ENCODE measurements at regions not wholly inside any gene's neighbourhood (a gene's known extent, or its start where the extent isn't known, plus 50 kb on each side); places are given as distances from the start of the nearest gene placed in this dataset.

DNA sequence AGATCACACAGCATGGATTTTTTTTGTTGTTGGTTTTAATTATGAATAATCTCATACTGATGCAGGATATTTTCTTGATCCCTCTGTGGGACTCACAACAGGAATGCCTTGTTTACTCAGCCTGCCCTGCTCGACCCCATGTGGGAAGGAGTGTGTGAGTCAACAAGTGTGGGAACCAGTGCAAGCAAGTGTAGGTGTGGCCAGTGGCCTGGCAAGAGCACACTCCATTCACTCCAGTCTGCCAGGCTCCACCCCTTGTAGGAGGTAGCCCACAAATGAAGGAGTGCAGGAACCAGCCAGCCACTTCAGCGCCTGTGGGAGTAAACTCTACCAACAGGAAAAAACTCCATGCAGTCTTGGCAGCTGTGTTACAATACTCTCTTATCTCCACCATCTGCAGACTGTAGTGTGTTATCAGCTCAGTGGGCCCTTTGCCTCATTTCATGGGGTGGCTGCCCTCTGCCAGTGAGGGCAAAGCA lies 393.6 kb downstream of the OTOL1 start:
- H3K36me3 ChIP-seq (replicated peaks), result no peaks in the 10 kb centered on the region
- no peaks in the 10 kb centered on the region for H3K4me1 ChIP-seq
- no peak for DNase-seq (ENCODE audit: low spot score in 2 of 2)
- no peaks in the 10 kb centered on the region for H3K9me3 ChIP-seq
- H3K4me3 ChIP-seq, result no peak overlapping the region
- H3K27me3 ChIP-seq (ENCODE audit: low read depth), result no peaks in the 10 kb centered on the region
- in situ Hi-C loops (cut with MboI; ENCODE audit: low sequenced_read_pairs), result no loop called here

- Histone ChIP-seq H3K36me3 (replicated peaks) (no peaks in the 10 kb centered on the region), H3K27me3 (ENCODE audit: low read depth) (no peaks in the 10 kb centered on the region; the same call in 1 of the 2 replicates), H3K9me3 (no peaks in the 10 kb centered on the region), H3K4me3 (no peak overlapping the region), H3K4me1 (no peaks in the 10 kb centered on the region)
- in situ Hi-C loops (cut with MboI; ENCODE audit: low sequenced_read_pairs), result no loop called here
- no peak for DNase-seq (ENCODE audit: low spot score in 2 of 2)
Measured at GRCh38 chr3:161893972-161894371, 397.4 kb downstream of the OTOL1 start.

- in situ Hi-C loops (cut with MboI; ENCODE audit: low sequenced_read_pairs), result no loop called here
Measured at GRCh38 chr3:161894657-161895056, 398.0 kb downstream of the OTOL1 start.

DNA sequence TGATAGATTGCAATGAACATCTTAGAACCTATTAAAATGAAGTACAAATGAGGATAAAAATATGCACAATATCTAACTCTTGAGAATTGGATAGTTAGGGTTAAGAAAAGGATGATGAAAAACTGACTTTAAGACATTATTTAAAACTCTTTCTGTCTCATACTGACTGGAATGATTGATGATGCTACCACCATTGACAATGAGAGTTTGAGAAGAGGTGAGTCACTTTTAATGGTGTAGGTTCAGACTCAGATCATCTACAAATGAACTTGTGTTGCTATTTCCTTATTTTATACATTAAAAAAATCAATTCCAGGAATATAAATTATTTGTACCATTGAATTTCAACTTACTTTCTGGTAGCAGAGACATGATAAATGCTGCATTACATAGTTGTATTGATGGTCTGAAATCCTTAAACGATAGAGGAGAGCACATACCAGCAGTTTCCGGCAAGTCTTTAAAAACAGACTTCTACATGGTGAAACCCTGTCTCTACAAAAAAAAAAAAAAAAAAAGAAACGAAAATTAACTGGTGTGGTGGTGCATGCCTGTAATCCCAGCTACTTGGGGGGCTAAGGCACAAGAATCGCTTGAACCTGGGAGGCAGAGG lies 409.0 kb downstream of the OTOL1 start:
- H3K27me3 ChIP-seq (ENCODE audit: low read depth), result 0 out of 2 replicates have a peak, but pooled peaks cover 2% of the 10 kb centered on the region
- no peaks in the 10 kb centered on the region for H3K36me3 ChIP-seq (replicated peaks)
- no peak for DNase-seq (ENCODE audit: low spot score in 2 of 2)
- in situ Hi-C loops (cut with MboI; ENCODE audit: low sequenced_read_pairs), result no loop called here
- H3K9me3 ChIP-seq, result no peaks in the 10 kb centered on the region; the same call in 1 of the 2 replicates
- H3K4me3 ChIP-seq, result no peak overlapping the region
- H3K4me1 ChIP-seq, result no peaks in the 10 kb centered on the region

More at GRCh38 chr3:161894657-161895056, 398.0 kb downstream of the OTOL1 start:
- H3K4me1 ChIP-seq, result no peaks in the 10 kb centered on the region
- no peak overlapping the region for H3K4me3 ChIP-seq
- no peaks in the 10 kb centered on the region for H3K36me3 ChIP-seq (replicated peaks)
- no peak for DNase-seq (ENCODE audit: low spot score in 2 of 2)
- no peaks in the 10 kb centered on the region; the same call in 1 of the 2 replicates for H3K27me3 ChIP-seq (ENCODE audit: low read depth)
- H3K9me3 ChIP-seq, result no peaks in the 10 kb centered on the region

DNA sequence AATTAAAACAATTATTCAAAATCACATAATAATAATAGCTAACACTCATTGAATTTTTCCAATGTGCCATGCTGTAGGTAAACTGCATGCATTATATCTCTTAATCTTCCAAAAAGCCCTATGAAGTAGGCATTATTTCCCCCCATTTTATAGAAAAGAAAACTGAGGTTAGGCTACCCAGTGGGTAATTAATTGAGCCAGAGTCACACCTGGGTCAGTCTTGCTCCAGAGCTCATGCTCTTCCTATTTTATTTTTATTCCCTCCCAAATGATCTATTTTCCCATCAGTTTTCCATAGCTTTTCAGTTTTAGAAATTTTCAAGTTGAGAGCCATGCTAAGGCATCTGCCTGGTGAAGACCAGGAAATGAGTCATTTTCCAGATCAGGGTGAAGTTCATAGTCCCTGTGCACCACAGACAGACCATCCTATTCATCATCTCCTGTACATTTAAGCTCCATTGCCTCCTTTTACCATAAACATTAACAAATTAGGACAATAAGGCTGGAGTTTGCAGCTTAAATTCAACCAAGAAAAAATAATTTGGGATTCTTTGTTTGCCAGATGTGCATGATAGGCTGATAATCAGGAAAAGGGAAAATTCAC lies 417.3 kb downstream of the OTOL1 start:
- in situ Hi-C loops (cut with MboI; ENCODE audit: low sequenced_read_pairs), result no loop called here
- Histone ChIP-seq H3K27me3 (ENCODE audit: low read depth) (no peaks in the 10 kb centered on the region), H3K4me3 (no peak overlapping the region), H3K4me1 (no peaks in the 10 kb centered on the region), H3K9me3 (no peaks in the 10 kb centered on the region), H3K36me3 (replicated peaks) (no peaks in the 10 kb centered on the region)
- no peak for DNase-seq (ENCODE audit: low spot score in 2 of 2)

DNA sequence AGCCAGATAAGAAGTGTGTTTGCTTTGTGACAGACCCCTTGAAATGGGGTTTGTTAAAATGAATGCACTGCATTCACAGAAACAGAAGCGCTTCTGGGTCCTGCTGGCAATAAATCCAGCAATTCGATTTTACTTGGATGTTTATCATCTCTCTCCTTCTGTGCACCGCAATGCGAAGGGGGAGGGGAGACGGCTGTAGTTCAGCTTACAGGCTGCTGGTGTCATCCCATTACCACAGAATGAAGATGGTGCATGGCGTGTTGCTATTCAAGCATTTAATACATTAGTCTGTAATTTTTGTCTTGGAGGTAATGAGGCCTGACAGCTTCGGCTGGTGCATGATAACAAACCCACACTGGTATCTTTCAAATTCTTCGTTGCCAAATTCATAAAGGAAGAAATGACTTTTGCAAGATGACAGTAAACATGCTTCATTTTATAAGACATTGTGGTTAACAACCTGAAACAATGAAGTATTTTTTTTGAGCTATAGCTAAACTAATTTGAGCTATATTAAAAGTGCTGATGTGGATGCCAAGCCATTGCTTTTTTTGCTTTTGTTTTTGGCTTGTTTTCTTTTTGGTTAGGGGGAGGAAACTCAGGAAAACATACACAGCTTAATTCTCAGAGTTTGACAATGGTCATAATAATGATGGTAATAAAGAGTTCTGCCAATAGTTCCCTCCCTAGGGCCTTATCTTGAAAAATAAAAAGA lies 418.3 kb downstream of the OTOL1 start:
- no peaks in the 10 kb centered on the region for H3K9me3 ChIP-seq
- no peak overlapping the region for H3K4me3 ChIP-seq
- no peaks in the 10 kb centered on the region for H3K27me3 ChIP-seq (ENCODE audit: low read depth)
- H3K36me3 ChIP-seq (replicated peaks), result no peaks in the 10 kb centered on the region
- DNase-seq (ENCODE audit: low spot score in 2 of 2), result peak; percentile 42 to 75
- H3K4me1 ChIP-seq, result no peaks in the 10 kb centered on the region
- in situ Hi-C loops (cut with MboI; ENCODE audit: low sequenced_read_pairs), result no loop called here

DNA sequence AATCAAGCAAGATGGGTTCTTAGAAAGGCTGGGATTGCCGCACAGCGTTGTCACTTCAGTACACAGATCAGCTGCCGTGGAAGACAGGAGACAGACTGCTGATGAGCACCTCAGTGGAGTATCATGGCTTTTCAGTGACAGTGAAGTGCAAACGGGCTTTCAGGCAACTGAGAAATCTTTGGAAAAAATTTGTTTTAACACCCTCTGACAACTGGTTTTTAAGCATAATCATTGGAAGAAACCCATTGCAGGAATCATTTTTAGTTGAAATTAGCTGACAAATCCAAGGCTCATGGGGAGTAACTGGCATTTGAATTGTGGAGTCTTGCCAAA lies 418.8 kb downstream of the OTOL1 start:
- H3K36me3 ChIP-seq (replicated peaks), result no peaks in the 10 kb centered on the region
- in situ Hi-C loops (cut with MboI; ENCODE audit: low sequenced_read_pairs), result no loop called here

DNA sequence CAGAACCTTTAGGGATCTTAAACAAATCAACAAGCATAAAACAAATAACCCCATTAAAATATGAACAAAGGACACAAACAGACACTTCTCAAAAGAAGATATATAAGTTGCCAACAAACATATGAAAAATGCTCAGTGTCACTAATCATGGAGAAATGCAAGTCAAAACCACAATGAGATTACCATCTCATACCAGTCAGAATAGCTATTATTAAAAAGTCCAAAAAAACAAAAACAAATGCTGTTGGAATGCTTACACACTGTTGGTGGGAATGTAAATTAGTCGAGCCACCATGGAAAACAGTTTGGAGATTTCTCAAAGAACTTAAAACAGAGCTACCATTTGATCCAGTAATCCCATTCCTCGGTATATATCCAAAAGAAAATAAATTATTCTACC lies 423.6 kb downstream of the OTOL1 start:
- H3K27me3 ChIP-seq (ENCODE audit: low read depth), result no peaks in the 10 kb centered on the region
- no peak overlapping the region for H3K4me3 ChIP-seq
- H3K4me1 ChIP-seq, result no peaks in the 10 kb centered on the region
- in situ Hi-C loops (cut with MboI; ENCODE audit: low sequenced_read_pairs), result no loop called here
- H3K9me3 ChIP-seq, result no peaks in the 10 kb centered on the region
- no peaks in the 10 kb centered on the region for H3K36me3 ChIP-seq (replicated peaks)
- DNase-seq (ENCODE audit: low spot score in 2 of 2), result no peak

More for the DNA sequence above, 418.8 kb downstream of the OTOL1 start:
- H3K9me3 ChIP-seq, result no peaks in the 10 kb centered on the region
- no peaks in the 10 kb centered on the region for H3K4me1 ChIP-seq
- H3K4me3 ChIP-seq, result no peak overlapping the region
- H3K27me3 ChIP-seq (ENCODE audit: low read depth), result no peaks in the 10 kb centered on the region
- DNase-seq (ENCODE audit: low spot score in 2 of 2), result no peak

GRCh38 chr3:161925749-161926360 lies 429.2 kb downstream of the OTOL1 start:
- in situ Hi-C loops (cut with MboI; ENCODE audit: low sequenced_read_pairs), result no loop called here
- Histone ChIP-seq H3K9me3 (no peaks in the 10 kb centered on the region), H3K36me3 (replicated peaks) (no peaks in the 10 kb centered on the region), H3K27me3 (ENCODE audit: low read depth) (no peaks in the 10 kb centered on the region), H3K4me3 (no peak overlapping the region), H3K4me1 (no peaks in the 10 kb centered on the region)
- no peak for DNase-seq (ENCODE audit: low spot score in 2 of 2)

GRCh38 chr3:161927131-161927530 lies 430.5 kb downstream of the OTOL1 start:
- no peaks in the 10 kb centered on the region for H3K27me3 ChIP-seq (ENCODE audit: low read depth)
- no peaks in the 10 kb centered on the region for H3K4me1 ChIP-seq
- in situ Hi-C loops (cut with MboI; ENCODE audit: low sequenced_read_pairs), result no loop called here
- H3K9me3 ChIP-seq, result no peaks in the 10 kb centered on the region
- no peak for DNase-seq (ENCODE audit: low spot score in 2 of 2)
- no peaks in the 10 kb centered on the region for H3K36me3 ChIP-seq (replicated peaks)
- no peak overlapping the region for H3K4me3 ChIP-seq

DNA sequence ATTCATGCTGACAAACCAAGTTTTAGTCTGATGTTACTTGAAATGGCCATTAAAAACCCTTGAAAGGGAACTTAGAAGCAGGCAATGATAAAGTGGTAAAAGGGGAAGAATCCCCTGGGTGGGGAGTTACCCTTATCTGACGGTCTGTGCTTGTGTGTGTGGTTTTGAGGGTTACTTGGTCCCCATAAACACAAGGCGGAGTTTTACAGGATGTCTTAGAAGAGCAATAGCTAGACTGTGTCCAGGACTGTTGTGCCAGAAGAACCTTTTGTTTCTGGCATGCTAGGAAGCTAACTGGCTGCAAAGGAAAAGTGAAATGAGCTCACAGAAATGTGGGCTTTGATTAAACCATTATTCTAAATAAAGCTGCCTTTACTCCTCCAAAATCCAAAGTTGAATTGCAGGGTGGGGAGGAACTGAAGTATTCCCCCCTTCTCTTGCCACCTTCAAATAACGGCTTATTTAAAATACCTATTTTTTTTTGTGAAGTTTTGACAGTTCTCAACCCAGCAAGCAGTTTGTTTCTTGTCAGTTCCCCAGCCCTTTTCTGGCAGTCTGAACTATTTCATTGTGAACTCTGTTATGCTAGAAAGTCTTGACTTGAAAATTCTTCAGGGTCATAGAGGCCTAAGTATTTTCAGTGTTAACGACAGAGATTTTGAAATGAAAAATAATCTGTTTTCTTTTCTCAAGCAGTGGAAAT lies 443.5 kb downstream of the OTOL1 start:
- H3K9me3 ChIP-seq, result no peaks in the 10 kb centered on the region
- H3K27me3 ChIP-seq (ENCODE audit: low read depth), result no peaks in the 10 kb centered on the region
- H3K36me3 ChIP-seq (replicated peaks), result no peaks in the 10 kb centered on the region
- no peak overlapping the region for H3K4me3 ChIP-seq
- H3K4me1 ChIP-seq, result no peaks in the 10 kb centered on the region
- in situ Hi-C loops (cut with MboI; ENCODE audit: low sequenced_read_pairs), result no loop called here
- DNase-seq (ENCODE audit: low spot score in 2 of 2), result no peak

DNA sequence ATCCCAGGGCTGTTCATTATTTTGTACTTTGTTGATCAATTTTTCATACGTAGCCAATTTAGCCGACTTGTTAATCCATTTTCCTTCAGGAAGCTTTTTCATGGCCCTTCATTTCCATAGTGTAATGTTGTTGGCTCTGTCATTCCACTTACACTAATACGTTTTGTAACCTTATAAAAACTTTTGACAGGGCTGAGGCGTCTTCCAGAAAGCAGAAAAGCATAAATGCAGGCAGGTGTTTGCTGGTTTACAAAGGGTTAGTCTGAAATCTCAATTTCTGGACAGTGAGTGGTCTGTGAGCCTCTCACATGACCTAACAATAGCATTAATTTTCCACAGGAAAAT lies 444.0 kb downstream of the OTOL1 start:
- H3K36me3 ChIP-seq (replicated peaks), result no peaks in the 10 kb centered on the region
- in situ Hi-C loops (cut with MboI; ENCODE audit: low sequenced_read_pairs), result no loop called here

DNA sequence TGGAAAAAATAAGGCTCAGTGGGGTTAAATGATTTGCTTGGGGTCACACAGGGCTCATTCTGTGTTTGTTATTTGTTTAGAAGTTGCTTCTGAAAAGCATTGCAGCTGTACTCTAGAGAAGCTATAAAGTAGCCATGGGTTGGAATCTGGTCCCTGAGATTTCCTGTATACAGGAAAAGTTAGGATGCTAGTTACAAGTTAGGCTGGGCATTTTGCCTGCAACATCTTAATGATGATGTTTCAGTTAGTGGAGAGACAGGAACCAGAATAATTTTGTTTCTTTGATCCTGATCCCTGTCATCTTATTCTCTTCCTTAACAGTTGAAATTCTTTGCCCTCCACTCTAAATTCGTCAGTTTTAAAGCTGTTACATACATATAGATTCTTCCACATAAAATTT lies 445.3 kb downstream of the OTOL1 start:
- DNase-seq (ENCODE audit: low spot score in 2 of 2), result no peak
- Histone ChIP-seq H3K36me3 (replicated peaks) (no peaks in the 10 kb centered on the region), H3K27me3 (ENCODE audit: low read depth) (no peaks in the 10 kb centered on the region), H3K4me1 (no peaks in the 10 kb centered on the region), H3K4me3 (no peak overlapping the region), H3K9me3 (no peaks in the 10 kb centered on the region)
- in situ Hi-C loops (cut with MboI; ENCODE audit: low sequenced_read_pairs), result no loop called here

More for the DNA sequence above, 444.0 kb downstream of the OTOL1 start:
- no peak for DNase-seq (ENCODE audit: low spot score in 2 of 2)
- Histone ChIP-seq H3K4me1 (no peaks in the 10 kb centered on the region), H3K27me3 (ENCODE audit: low read depth) (no peaks in the 10 kb centered on the region), H3K9me3 (no peaks in the 10 kb centered on the region), H3K4me3 (no peak overlapping the region)
